PC-9 (cell line): ENCODE measurements at regions not wholly inside any gene's neighbourhood (a gene's known extent, or its start where the extent isn't known, plus 50 kb on each side); places are given as distances from the start of the nearest gene placed in this dataset.

Source experiments
- EZH2 ChIP-seq: fragments of 200-600 bp; sonication (generic); IDR thresholded peaks from 2 replicates; pipeline ENCODE4 v1.8.0; 2017; ENCODE audit warnings: antibody characterized with exemption, low read depth
- TF ChIP-seq, protein P1 (sequence below): fragments of 200-600 bp; sonication (generic); conservative IDR thresholded peaks from 2 replicates; pipeline ENCODE4 v1.6.1; 2017; ENCODE audit warnings: mixed run types, antibody characterized with exemption, mild to moderate bottlenecking, moderate library complexity

- TF ChIP-seq, protein P1, sequence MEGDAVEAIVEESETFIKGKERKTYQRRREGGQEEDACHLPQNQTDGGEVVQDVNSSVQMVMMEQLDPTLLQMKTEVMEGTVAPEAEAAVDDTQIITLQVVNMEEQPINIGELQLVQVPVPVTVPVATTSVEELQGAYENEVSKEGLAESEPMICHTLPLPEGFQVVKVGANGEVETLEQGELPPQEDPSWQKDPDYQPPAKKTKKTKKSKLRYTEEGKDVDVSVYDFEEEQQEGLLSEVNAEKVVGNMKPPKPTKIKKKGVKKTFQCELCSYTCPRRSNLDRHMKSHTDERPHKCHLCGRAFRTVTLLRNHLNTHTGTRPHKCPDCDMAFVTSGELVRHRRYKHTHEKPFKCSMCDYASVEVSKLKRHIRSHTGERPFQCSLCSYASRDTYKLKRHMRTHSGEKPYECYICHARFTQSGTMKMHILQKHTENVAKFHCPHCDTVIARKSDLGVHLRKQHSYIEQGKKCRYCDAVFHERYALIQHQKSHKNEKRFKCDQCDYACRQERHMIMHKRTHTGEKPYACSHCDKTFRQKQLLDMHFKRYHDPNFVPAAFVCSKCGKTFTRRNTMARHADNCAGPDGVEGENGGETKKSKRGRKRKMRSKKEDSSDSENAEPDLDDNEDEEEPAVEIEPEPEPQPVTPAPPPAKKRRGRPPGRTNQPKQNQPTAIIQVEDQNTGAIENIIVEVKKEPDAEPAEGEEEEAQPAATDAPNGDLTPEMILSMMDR = no peak
- TF ChIP-seq EZH2 = no peak
These were observed 174.0 kb upstream of the PPP2R2B start for GRCh38 chr5:147052519-147052918.
